ENCODE measurements at regions not wholly inside any gene's neighbourhood (a gene's known extent, or its start where the extent isn't known, plus 50 kb on each side); places are given as distances from the start of the nearest gene placed in this dataset.

DNA sequence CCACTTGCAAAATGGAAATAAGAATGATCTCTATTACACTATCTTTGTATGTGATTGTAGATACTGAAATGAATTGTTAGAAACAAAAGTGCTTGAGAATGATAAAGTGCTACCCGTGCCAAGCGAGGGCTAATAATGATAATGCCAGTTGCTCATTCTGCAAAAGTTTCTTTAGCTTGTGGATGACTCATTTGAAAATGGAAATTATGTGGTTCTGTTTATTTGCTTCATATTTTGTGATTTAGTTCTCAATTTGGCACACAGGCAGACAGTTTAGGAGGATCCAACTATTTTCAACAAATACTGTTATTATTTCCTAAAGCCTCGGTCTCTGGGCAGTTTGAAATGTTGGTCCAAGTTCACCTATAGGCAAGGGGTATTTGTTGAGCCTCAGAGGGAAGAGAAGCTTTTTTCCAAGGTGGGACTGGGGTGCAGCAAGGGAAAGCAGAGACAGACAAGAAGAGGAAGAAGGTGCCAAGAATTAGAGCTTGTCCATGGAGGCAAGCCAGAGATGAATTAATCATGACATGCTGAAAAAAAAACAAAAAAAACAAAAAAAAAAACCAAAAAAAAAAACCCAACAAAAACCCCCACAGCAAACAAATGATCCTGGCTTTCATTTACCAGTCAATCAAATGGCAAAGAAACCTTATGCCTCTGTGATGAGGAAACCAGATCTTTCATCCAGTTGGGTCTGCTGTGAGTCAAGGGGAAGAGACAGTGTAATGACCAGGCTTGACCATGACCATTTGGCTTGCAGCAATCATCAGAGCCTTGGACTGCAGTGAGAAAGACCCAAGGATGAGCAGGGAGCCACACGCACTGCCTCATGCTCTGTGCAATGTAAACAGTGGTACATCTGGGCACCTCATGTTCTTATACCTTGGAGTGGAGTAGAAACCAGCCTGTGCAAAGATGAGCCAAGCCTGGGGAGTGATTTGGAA is 285.0 kb upstream of the HABP2 start:
- WGBS, 2 experiments (ENCODE audit: insufficient coverage in 1 of 2, insufficient read length in 1 of 2): 84 to 93% methylated on average over 3 to 4 of the region's 4 CpGs
- Mint-ChIP-seq H3K4me1 (peaks cover 7% of the 10 kb centered on the region), H3K27me3 (ENCODE audit: insufficient read depth) (peaks cover 8% of the 10 kb centered on the region), H3K36me3 (ENCODE audit: low read depth) (no peaks in the 10 kb centered on the region), H3K27ac (no peak overlapping the region), H3K4me3 (no peak overlapping the region), H3K9me3 (no peaks in the 10 kb centered on the region)
- DNase-seq: no peak
- H3K9ac ChIP-seq (ENCODE audit: extremely low read depth, low read length, poor library complexity, severe bottlenecking): no peak overlapping the region
- H3K36me3 ChIP-seq (ENCODE audit: control insufficient read depth, insufficient read depth, low read length): no peaks in the 10 kb centered on the region
- H3K27me3 ChIP-seq (ENCODE audit: control insufficient read depth, insufficient read depth, low read length, poor library complexity, severe bottlenecking): no peaks in the 10 kb centered on the region
- H3K9me3 ChIP-seq (ENCODE audit: control insufficient read depth, low read length): no peaks in the 10 kb centered on the region
- no peaks in the 10 kb centered on the region for H3K4me1 ChIP-seq (ENCODE audit: control insufficient read depth, insufficient read depth, low read length)
- no peak overlapping the region for H3K4me3 ChIP-seq (ENCODE audit: low read length)
- H3K27ac ChIP-seq (ENCODE audit: low read depth, low read length): no peak overlapping the region
- TF ChIP-seq, protein P1, sequence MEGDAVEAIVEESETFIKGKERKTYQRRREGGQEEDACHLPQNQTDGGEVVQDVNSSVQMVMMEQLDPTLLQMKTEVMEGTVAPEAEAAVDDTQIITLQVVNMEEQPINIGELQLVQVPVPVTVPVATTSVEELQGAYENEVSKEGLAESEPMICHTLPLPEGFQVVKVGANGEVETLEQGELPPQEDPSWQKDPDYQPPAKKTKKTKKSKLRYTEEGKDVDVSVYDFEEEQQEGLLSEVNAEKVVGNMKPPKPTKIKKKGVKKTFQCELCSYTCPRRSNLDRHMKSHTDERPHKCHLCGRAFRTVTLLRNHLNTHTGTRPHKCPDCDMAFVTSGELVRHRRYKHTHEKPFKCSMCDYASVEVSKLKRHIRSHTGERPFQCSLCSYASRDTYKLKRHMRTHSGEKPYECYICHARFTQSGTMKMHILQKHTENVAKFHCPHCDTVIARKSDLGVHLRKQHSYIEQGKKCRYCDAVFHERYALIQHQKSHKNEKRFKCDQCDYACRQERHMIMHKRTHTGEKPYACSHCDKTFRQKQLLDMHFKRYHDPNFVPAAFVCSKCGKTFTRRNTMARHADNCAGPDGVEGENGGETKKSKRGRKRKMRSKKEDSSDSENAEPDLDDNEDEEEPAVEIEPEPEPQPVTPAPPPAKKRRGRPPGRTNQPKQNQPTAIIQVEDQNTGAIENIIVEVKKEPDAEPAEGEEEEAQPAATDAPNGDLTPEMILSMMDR (conservative IDR thresholded peaks at IDR 0.05): no peak

- no peak overlapping the region for H3K27ac Mint-ChIP-seq
- Histone ChIP-seq H3K27ac (ENCODE audit: low read depth, low read length) (no peak overlapping the region), H3K9me3 (ENCODE audit: control insufficient read depth, low read length) (peaks cover under 1% of the 10 kb centered on the region), H3K36me3 (ENCODE audit: control insufficient read depth, insufficient read depth, low read length) (no peaks in the 10 kb centered on the region), H3K4me1 (ENCODE audit: control insufficient read depth, insufficient read depth, low read length) (no peaks in the 10 kb centered on the region), H3K4me3 (ENCODE audit: low read length) (no peak overlapping the region), H3K27me3 (ENCODE audit: control insufficient read depth, insufficient read depth, low read length, poor library complexity, severe bottlenecking) (no peaks in the 10 kb centered on the region), H3K9ac (ENCODE audit: extremely low read depth, low read length, poor library complexity, severe bottlenecking) (no peak overlapping the region)
- 96 to 100% methylated on average over 1 to 2 of the region's 2 CpGs for WGBS, 2 experiments (ENCODE audit: insufficient coverage in 1 of 2, insufficient read length in 1 of 2)
- H3K27me3 Mint-ChIP-seq (ENCODE audit: insufficient read depth): peaks cover 5% of the 10 kb centered on the region
- TF ChIP-seq, protein P1 (conservative IDR thresholded peaks at IDR 0.05): no peak
- no peaks in the 10 kb centered on the region for H3K36me3 Mint-ChIP-seq (ENCODE audit: low read depth)
- peaks cover under 1% of the 10 kb centered on the region for H3K9me3 Mint-ChIP-seq
- DNase-seq: no peak
- no peak overlapping the region for H3K4me3 Mint-ChIP-seq
- peaks cover 15% of the 10 kb centered on the region for H3K4me1 Mint-ChIP-seq
Observed at GRCh38 chr10:113269333-113269732, 283.5 kb upstream of the HABP2 start.

- Mint-ChIP-seq H3K4me3 (no peak overlapping the region), H3K9me3 (peaks cover 19% of the 10 kb centered on the region), H3K27ac (no peak overlapping the region), H3K4me1 (peaks cover 11% of the 10 kb centered on the region), H3K27me3 (ENCODE audit: insufficient read depth) (peaks cover 3% of the 10 kb centered on the region), H3K36me3 (ENCODE audit: low read depth) (peaks cover 2% of the 10 kb centered on the region)
- peaks cover 24% of the 10 kb centered on the region for H3K9me3 ChIP-seq (ENCODE audit: control insufficient read depth, low read length)
- no peak overlapping the region for H3K4me3 ChIP-seq (ENCODE audit: low read length)
- H3K27ac ChIP-seq (ENCODE audit: low read depth, low read length): no peak overlapping the region
- TF ChIP-seq, protein P1 (conservative IDR thresholded peaks at IDR 0.05): no peak
- no peaks in the 10 kb centered on the region for H3K36me3 ChIP-seq (ENCODE audit: control insufficient read depth, insufficient read depth, low read length)
- no peaks in the 10 kb centered on the region for H3K4me1 ChIP-seq (ENCODE audit: control insufficient read depth, insufficient read depth, low read length)
- no peak overlapping the region for H3K9ac ChIP-seq (ENCODE audit: extremely low read depth, low read length, poor library complexity, severe bottlenecking)
- H3K27me3 ChIP-seq (ENCODE audit: control insufficient read depth, insufficient read depth, low read length, poor library complexity, severe bottlenecking): no peaks in the 10 kb centered on the region
- WGBS, 2 experiments (ENCODE audit: insufficient coverage in 1 of 2, insufficient read length in 1 of 2): 97 to 98% methylated on average over 5 of the region's 5 CpGs
- no peak for DNase-seq
Observed at GRCh38 chr10:113272511-113272910, 280.3 kb upstream of the HABP2 start.
